T-helper 1 cell (primary cell): ENCODE measurements at regions not wholly inside any gene's neighbourhood (a gene's known extent, or its start where the extent isn't known, plus 50 kb on each side); places are given as distances from the start of the nearest gene placed in this dataset.

ENCODE experiments used
- DNase-seq, 5 donors: peaks; one replicate each; pipeline ENCODE4 v3.0.0-alpha.2; 2012 to 2020

DNA sequence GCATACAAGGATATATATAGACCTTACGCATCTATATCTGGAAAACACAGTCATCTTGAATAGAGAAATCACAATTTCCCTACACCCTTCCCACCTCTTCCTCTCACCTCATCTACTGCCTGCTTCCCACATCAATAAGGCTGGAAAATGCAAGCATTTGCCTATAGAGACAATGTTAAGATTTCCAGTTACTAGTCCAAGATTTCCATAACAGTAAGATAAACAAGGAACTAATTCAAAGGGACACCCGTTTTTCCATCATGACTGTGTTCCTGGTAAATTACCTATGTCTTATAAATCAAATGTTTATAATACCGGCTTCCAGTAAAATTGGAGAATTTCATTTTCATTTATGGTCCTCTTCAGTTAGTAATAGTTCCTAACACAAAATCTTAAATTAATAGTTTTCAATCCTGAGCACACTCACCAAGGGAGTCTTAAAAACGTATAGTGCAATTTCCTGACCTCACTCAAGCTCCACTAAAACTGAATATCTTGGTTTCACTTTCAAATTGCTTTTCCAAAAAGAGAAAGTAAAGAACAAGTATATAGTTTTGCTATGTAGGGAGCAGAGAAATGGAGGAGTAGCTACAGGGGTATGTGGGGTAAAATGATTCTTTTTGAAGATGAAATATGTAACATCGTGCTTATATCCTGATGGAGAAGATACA, 398.7 kb downstream of the PLPP3 start:
- no peak for DNase-seq

DNA sequence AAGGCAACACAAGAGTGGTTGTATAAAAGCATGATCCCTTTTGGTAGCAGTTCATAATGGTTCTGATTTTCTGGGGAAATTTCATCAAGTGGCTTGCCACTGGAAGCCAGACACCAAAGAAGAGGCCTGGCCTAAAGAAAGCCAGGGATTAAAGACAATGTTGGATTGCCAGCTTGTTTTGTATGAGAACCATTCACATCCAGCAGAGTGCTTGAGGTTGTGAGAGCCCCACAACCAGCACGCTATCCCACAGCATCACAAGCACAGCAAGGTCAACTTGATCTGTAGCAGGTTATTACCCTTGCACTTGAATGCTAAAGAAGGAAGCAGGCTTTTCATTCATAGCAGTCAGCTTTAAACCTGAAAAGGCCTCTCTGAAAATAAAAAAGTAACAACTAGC, 399.8 kb downstream of the PLPP3 start:
- no peak for DNase-seq

DNA sequence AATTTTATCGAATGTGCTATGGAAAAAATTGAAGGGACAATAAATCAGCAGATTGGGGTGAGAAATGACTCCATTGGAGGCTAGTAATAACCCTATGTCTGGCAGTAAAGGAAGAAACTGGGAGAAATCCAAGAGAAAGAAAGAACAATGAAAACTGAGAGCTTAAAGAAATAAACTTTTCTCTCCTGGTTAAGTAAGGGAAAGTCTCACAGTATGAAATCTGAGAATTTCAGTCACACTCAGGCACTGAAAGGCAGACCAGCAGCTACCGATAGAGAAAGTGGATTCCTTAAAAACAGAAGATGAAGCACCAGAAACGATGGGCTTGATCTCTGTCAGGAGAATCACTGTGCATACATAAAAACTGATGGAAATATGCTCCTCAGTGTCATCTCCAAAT, 404.2 kb downstream of the PLPP3 start:
- no peak for DNase-seq

DNA sequence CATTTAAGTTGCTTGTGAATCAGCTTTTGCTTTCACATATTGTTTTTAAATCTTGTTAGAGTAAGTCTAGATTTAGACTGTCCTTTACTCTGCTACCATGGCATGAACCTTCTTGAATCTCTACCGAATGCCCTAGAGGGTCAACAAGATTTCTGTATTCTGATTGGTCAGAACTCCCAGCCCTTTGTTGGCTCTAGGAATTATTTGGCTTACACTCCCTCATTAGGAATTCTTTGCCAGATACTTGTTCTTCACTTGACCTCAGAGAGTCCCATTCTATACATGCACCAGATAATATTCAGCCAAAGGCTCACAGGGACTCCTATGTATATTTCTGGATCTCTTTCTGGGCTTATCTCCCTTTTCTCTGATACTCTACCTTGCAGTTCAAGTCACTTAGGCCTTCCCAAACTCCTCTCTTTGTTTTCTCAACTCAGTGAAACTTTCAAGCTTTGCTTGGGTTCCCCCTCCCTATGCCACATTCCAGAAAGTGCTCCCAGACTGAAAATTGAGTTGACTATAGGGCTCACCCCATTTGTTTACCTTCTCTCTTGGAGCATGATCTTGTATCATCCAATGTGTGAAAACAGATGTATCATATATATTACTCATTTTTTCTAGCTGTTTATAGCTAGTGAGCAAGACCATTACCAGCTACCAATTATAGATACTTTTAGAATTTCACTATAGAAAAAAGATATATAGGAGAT, 405.0 kb downstream of the PLPP3 start:
- no peak for DNase-seq

DNA sequence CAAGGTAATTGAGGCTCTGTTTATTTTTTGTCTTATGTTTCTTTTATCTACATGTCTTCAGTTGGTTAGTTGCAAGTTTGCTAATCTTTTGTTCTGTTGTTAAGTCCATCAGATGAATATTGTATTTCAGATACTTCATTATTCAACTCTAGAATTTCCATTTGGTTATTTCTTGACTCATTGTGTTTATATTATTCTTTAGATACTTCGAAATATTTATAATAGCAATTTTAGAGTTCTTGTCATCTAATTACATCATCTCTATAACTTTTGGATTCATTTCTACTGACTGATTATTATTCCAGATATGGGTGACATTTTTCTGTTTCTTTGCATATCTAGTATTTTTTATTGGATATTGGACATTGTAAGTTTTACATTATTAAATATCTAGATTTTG, 405.6 kb downstream of the PLPP3 start:
- no peak for DNase-seq

DNA sequence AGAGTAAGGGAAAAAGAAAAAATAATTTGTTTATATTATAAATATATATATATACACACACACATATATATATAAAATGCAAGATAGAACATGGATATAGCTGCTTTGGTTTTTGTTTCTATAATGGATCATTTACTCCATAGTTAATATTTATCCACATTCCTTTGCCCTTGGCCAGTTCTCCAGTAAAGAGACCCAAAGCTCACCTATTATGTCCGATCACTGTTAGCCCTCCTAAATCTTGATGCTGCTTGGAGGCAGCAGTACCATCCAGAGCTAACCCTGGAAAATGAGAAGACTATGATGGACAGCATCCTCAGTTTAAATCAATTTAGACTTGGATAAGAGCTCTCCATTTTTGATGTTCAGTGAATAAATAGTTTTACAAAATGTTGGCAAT, 407.7 kb downstream of the PLPP3 start:
- no peak for DNase-seq

DNA sequence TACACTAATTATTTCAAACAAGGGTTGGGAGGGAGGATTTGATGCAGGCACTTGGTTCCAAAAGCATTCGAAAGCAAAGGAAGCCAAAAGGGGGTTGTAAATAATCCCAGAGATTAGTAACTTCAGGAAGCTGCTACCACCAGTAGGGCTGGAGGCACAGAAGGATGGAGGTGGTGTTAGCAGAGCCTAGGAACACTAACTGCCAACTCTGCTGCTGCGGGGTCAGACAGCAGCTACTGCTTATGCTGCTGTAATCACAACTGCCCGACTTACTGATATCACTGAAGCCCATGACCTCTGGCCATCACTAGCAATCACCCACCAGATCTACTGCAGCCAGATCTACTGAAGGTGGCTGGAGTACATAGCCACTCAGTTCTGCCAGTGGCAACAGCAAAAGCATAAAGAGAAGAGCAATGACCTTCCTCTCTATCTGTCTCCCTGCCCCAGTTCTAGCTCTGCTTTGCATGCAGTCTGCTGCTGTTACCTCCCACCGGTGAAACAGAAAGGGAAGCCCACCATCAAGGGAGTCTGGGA, 408.5 kb downstream of the PLPP3 start:
- no peak for DNase-seq

DNA sequence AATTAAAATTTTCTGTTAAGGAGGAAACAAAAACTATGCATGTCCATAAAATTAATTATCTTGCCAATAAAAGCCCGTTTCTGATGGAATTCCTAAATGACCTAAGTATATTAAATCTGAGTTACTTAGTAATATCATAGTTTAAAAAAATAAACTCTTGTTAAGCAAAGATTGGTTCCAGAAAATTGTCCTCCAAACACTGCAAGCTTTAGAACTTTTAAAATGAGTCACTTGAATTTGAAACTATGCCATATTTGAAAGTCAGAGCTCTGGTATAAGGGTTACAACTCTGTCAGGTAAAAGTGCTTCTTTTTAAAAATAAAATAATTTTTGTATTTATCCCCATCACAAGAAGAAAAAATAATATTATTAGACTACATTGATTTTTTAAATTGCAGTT, 409.5 kb downstream of the PLPP3 start:
- DNase-seq, result no peak

DNA sequence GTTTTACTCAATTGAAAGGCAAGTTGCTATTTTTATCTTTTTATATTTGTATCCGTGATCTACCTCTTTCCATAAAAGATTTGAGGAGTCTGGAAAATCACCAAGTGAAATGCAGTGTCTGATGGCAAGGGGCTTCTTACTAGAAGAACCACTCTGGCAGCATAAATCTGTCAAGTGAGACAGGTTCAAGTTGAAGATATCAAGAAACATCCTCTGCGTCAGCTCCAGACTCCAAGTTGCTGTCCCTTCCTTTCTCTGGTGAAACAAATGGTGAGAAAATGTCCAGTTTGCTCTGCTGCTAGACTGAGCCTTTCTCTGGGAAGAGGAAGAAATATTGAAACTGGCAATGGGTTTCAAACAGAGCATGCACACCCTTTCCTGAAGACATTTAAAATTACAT, 411.2 kb downstream of the PLPP3 start:
- DNase-seq, result no peak

DNA sequence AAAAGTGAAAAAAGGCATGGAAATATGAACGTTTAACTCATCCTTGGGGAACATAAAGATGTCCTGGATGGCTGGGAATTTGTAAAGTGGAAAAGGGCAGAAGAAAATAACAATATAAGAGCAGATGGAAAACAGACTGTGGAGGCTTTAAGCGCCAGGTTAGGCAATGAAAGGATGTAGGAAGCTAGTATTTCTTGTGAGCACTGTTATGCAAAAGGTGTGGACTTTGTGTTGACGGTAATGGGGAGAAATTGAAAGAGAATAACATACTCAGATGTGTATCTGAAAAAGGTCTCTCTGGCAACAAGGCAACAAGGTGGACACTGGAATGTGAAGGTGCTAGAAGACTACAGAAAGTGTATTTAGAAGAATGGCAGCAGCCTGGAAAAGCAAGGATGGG, 411.8 kb downstream of the PLPP3 start:
- DNase-seq, result no peak

DNA sequence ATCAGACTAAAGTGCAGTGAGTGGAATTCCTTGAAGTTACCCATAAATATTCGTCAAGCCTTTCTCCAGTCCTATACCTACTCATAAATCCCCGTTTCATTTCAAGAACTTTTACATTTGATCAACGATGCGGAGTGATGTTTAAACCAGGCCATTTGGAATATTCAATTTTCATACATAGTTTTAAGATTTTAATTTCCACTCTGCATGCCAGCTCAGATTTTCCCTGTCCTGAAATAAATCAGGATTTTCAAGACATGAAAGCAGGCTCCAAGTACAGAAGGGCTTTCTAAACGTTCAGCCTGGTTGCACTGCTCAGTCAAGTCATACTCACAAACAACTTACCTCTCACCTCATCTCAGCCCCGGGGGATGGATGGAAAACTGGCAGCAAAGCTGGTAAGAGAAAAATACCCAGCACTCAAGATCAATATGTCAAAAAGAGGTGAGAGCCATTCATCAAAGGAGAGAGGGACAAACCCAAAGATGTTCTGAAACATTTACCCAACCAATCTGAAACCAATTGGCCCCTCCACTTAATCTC, 418.5 kb downstream of the PLPP3 start:
- no peak for DNase-seq

DNA sequence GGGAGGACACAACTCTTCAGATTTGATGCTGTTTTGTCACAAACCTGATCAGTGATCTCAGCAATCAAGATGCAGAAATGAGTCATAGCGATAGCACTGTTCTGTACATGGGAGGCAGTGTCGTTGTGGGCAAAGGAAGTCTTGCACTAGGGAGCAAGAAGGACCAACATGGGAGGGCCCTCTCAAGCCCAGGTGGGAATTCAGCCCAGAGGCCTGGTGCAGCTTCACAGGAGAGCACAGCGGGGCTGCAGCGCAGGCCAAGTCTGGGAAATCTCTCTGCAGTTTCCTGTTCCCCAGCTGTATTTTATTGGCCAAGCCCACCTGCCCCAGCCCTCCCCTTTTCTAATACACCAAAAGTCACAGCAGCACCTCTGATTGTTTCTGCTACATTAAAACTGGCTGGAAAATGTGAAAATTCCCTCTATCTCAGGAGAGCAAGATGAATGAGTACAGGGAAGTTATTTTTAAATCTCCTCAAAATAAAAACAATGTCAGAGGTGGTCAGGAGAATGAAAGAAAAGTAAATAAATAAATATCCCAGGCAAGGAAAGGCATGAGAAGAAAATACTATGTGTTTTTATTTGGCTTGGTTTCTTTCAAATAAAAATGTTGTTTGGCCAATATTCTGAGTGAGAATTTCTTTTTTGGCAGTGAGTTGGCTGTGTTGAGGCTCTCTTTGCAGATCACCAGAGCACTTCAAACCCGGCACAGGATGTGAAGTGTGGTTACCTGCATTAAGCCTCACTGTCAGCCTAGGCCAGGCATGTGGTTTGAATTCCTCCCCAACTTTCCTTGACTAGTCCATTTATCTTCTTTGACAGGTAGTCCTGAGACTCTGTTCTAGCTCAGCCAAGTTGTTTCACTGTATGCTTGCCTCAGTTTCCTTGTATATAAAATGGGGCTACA, 422.1 kb downstream of the PLPP3 start:
- DNase-seq, result no peak

DNA sequence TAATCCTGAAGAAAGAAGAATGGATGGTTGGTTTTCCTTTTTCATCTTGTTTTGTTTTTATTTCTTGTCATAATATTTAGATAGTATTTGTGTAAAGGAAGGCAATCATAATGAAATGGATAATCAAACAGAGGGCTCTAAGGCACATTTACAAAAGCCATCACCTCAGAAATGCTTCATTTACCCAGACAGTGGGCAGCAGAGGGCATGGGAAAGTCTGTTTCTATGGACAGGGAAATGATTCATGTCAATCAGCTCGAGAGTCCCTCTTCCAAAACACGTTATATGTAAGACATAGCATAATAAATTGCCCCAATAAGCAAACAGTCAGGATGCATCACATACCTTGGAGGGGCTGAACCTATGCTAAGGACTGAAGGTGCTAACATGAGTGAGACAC, 426.1 kb downstream of the PLPP3 start:
- no peak for DNase-seq

DNA sequence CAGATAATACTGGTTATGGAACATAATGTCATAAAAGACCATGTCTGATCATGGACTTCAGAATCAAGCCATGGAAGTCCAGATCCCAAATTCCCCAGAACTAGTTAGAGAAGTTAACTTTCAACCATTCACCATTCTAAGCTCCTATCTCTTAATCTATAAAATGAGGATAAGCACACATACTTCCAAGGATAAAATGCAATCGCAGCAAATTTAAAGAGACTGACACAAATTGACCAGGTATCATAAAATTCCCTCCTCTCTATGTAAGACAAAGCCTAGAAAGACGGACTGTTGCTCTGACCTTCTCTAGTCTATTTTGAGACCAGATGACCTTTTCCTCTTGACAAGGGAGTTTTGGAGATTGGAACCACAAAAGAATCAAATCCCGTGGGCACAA, 426.7 kb downstream of the PLPP3 start:
- no peak for DNase-seq

DNA sequence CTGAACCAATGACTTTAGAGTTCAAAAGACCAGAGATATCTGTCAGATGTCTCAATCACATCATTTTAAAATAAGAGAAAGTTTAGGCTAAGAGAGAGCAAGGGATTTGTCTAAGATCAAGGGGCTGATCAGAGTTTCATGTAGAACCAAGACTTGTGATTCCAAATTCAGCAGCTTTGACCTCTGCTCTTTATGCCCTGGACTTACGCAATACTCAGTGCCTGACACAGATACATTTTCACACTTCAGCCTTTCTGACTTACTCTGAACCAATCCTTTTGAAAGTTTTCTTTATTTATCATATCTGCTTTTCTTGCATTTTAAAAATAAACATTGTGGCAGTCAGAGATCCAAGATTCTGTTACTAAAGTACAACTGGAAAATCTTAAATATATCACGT, 428.0 kb downstream of the PLPP3 start:
- DNase-seq, result no peak

DNA sequence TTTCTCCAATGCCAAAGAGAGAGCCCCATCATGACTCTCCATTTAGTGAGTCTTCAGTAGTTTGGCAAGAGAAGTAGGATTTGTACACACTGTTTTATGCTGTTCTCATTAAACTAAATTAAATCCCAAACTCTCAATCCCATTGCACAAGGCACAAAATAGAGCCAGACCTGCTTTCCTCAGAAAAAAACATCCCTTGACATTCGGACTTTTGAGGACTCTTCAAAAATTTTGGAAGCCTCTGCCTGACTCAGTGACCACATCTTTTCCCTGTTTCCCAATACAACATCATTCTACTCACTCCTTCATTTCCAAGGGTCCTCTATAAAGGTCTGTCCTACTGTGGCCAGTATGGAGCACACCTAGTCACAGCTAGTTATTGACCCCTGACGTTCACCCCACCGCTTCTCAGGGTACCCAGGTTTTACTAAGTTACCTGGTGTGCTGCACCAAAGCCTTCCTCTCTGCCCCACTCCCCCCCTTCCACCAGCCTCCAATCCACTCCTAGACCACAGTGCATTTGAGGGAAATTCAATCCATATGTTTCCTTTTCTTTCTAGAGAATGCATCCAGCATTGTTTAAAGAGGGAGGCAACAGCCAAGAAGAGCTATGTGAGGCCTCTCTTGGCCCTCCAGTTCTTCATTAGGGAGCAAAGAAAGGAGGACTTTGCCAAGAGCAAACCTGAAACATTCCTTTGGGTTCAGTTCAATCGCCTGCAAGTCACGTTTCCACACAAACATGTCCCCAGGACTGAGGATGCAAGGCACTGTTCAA, 428.7 kb downstream of the PLPP3 start:
- DNase-seq, result no peak

DNA sequence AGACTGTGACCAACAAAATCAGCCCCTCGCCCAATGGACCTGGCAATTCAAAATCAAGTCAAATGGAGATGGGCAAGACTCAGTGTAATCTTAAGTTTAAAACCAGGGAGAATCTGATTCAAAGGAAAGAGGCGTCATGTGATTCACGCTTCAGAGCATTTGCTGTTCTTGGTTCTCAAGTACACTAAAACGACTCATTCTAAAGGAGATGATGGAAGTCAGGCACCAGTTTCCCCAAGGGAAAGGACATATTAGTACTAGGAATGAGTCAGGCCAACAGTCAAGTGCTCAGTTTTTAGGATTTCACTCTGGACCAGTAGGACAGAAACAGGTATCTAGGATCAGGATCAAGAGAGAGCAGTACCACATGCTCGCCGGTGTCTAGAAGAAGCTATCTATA, 429.6 kb downstream of the PLPP3 start:
- DNase-seq, result no peak

DNA sequence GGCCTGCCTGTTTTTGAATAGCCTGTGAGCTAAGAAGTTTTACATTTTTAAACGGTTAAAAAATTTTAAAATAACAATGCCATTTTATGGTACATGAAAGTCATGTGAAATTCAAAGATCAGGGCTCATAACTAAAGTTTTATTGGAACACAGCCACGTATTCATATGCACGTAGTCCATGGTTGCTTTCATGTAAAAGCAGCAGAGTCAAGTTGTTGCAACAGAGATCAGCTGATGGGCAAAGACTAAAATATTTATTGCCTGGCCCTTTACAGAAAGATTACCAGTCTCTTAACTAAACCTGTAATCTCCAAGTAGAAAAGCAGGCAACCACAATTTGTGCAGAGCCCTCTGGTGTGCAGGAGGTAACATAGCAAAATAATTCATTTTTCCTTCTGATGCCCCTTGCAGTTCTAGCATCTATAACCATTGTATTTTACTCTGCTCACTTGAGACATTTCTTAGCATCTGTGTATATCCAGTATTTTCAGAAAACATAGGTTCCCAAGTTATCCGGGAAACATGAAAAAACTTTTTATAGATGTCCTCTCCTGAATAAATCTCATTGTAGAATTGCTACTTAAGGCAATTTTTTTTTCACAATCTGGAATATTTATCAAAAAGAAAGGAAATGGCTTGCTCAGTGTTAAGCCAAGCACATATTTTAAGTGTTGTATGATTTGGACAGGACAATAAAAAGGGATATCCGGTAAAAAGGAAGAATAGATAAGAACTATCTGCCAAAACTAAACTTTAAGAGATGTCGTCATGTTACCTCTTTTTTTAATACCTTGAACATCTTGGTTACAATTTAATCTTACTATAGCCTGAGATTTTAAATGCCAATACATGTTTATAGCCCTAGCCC, 430.8 kb downstream of the PLPP3 start:
- no peak for DNase-seq

DNA sequence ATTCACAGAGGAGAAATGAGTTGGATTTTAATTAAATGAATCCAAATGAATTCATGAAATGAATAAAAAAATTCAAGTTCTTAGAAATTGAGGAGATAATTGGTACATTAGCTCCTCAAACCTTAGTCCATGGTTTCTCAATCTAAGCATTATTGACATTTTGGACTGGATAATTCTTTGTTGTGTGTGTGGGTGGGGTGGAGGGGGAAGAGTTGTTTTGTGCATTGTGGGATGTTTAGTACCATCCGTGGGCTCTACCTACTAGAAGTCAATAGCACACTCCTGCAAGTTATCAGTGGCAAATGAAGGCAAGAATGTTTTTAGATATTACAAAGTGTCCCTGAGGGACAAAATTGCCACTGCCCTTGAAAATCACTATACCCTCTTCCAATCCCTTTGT, 431.9 kb downstream of the PLPP3 start:
- DNase-seq, result no peak

DNA sequence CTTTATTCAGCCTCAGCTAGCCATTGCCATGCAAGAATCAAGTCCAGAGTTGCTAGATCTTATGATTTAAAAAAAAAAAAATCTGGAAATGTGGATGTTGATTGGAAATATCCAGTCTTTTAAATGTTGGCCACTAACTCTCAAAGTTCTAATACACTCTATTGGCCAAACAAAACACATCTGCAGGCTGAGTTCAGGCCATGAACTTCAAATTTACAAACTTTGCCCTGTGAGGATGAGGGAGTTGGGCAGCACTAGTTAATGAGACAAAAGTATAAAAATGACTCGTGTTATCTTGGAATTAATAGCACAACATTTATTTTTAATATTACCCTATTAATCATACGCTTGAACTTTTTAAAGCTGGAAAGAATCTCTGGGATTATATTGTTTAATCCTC, 432.3 kb downstream of the PLPP3 start:
- DNase-seq, result no peak

DNA sequence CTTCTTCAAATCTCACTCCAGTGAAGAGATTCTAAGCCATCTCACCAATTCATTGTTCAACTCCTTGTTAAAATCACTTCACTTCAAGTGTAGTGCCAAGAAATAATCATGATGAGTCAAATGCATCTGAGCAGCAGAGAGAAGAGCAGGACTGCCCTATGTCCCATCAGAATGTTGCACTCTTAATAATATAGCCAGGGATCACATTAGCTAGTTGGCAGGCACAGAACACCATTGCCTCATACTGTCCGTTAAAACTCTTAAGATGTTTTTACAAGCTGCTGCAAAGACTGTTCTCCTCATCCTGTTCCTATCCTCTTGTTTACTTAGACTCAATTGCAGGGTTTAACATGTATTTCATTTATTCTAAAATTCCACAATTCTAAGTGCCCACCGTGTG, 432.9 kb downstream of the PLPP3 start:
- DNase-seq, result no peak
